ELR (cell line): ENCODE measurements at regions not wholly inside any gene's neighbourhood (a gene's known extent, or its start where the extent isn't known, plus 50 kb on each side); places are given as distances from the start of the nearest gene placed in this dataset.

Experiments used
- DNase-seq: peaks from one replicate; pipeline ENCODE4 v3.0.0-alpha.2; 2015; ENCODE audit warnings: low read depth

DNA sequence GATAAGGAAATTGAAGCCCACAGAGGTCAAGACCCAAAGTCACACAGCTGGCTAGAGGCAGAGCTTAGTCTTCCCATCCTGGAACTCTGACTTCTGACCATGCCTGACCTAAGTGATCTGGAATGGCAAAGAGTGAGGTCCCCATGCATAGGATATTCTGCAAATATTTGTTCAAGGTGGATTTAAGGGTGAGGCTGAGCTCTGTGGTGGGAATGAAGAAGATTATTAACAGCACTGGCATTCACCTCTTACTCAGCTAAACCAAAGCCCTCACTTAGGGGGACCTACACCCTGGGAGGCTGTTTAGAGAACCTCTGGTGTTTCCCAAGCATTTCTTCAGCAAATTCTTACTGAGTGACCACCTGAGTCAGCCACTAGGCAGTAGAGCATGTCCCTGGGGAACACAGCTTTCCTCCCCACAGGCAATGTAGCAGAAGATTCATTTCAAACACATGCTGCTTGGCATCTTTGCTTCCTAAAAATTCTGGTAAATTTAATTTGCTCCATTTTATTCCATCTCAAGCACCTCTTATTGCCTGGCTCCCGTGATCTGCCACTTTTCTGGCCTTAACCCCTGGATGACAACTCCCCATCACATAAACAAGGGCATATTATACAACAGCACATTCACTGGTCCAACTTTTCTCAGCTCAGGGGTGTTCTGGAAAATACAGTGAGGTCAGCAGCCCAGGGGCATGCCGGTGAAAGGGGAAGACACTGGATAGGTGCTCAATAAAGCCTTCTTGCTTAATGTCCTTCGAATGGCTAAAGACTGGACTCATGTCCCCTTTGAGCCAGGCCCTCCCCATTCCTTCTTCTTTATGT lies 176.0 kb downstream of the ABHD5 start:
- peak; percentile 97 for DNase-seq

DNA sequence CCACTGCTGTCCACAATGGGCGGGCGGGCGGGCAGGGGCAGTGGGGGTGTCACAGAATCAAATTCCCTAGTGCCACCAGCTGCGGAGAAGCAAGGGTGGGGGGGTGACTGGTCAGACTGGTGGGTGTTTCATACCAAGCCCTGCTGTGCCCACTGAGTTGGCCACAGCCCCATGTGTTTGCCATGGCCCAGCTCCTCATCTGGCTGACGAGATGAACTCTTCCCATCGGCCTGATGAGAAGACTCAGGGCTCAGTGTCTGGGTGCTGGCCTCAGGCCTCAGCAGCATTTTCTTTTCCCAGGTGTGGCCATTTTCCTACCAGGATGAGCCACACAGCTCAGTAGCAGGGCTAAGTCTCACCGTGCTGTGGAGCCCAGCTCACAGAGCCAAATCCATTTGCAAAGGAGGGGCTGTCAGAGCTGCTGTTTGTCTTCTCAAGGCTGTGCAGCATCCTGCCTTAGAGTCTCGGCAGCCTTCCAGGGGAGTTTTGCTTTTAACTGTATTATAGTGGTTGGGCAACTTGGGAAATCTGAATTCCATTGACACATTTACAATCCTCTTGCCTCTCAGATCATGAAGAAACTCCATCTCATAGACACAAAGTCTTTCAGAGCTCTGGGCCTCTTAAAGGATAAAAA lies 176.8 kb downstream of the ABHD5 start:
- peak; percentile 56 for DNase-seq

- peak; percentile 32 for DNase-seq
Observed at GRCh38 chr3:43869491-43869890, 178.8 kb downstream of the ABHD5 start.

- peak; percentile 88 for DNase-seq
Observed at GRCh38 chr3:43870120-43870519, 179.4 kb downstream of the ABHD5 start.

GRCh38 chr3:43870844-43871626 lies 180.3 kb downstream of the ABHD5 start:
- DNase-seq, result peak; percentile 46

- no peak for DNase-seq
Observed at GRCh38 chr3:43871627-43872245, 181.0 kb downstream of the ABHD5 start.

DNA sequence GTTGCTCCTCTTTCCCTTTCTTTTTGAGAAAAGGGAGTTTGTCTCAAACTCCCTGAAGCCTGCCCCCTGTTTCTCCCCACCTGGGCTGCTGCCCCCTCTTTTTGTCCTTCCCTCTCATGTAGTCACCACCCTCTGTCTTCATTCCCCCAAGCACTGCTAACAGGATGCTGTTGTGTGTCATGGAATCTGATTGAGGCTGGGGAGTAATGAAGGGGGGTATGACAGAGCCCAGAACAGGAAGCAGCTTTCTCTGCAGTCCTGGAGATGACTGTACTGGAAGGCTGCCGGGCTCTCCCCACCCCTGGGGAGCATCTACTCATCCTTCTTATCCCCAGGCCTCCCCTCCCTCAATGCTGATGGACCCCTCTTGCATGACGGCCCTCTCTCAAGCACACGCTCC lies 181.6 kb downstream of the ABHD5 start:
- peak; percentile 95 for DNase-seq

DNA sequence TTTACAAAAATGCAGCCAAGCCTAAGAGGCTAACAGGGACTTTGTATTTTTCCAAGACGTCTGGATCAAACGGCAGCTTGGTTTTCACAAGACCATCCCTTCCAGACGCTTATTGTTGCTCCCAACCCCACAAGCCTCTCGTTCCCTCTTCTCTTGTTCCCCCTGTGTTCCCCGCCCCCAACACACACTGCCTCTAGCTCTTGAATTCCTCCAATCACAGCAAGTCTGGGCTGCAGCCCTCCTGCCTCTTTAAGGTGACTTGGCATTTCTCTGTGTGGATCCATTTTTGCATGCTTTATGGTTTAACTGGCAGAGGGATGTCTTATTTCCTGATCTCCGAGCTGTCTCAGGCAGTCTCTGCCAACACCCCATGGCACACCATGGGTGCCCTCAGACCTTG lies 182.2 kb downstream of the ABHD5 start:
- peak; percentile 77 for DNase-seq

- peak; percentile 24 for DNase-seq
Observed at GRCh38 chr3:43873723-43874122, 183.0 kb downstream of the ABHD5 start.

DNA sequence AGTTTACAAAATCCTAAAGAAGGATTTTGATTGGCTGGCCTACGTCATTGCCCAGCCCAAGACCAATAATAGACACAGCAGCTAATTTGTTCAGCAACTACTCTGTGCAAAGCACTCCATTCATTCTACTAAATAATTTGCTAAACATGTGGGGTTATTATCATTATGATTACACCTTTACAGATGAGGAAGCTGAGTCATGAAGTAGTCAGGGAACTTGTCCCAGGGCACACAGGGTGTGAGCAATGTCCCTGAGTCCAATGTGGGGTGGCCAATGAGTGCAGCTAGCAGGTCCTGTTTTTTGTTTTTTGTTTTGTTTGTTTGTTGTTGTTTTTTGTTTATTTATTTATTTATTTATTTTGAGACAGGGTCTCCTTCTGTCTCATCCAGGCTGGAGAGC lies 183.6 kb downstream of the ABHD5 start:
- peak; percentile 26 for DNase-seq

GRCh38 chr3:43874731-43875130 lies 184.0 kb downstream of the ABHD5 start:
- DNase-seq, result peak; percentile 19

DNA sequence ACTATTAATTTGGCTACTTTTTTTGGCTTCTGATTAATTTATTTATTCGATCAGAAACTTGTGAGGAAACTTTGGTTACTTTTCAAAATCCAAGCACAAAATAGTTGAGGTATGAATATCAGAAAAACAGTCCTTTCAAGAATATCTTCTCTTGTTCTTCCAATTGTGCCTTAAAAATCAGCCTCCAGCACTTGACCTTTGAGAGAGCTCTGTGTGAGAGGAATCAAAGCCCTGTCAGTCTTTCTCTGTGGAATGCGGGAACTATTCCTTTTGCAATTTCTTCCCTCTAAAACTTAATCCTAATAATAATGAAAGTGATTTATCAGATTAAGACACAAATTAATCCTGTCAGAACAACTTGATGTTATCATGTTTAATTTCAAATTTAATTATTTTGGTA lies 185.9 kb downstream of the ABHD5 start:
- DNase-seq, result no peak

GRCh38 chr3:43879166-43879565 lies 188.4 kb downstream of the ABHD5 start:
- DNase-seq, result peak; percentile 39

DNA sequence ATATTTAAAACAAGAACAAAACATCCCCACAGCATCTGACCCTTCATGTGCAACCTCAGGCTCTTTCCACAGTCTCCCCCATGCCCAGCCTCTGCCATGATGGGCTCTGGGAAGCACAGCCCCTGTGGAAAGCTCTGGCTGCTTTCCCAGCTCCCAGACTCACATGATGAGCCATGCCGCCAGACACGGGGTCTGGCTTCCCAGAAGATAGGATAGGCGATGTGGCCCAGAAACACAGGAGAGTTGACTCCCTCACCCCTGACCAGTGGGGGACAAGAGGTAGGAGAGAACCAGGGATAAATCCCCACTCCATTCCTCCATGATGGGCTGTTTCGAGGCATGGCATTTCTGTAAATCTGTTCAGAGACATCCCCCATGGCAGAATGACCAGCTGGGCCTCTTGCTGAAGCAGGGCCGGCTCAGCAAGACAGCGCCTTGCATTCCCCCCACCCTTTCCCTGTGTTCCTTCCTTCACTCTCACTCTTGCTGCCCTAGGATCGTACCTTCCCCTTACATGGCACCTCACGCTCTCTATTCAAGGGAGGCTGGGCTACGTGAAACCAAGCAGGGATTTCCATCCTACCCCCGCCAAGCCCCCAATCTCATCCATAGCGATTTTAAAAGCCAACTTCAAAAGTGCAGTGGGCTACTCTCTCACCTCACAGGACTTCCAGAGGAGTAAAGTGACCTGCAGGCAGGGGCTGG lies 192.4 kb downstream of the ABHD5 start:
- no peak for DNase-seq

DNA sequence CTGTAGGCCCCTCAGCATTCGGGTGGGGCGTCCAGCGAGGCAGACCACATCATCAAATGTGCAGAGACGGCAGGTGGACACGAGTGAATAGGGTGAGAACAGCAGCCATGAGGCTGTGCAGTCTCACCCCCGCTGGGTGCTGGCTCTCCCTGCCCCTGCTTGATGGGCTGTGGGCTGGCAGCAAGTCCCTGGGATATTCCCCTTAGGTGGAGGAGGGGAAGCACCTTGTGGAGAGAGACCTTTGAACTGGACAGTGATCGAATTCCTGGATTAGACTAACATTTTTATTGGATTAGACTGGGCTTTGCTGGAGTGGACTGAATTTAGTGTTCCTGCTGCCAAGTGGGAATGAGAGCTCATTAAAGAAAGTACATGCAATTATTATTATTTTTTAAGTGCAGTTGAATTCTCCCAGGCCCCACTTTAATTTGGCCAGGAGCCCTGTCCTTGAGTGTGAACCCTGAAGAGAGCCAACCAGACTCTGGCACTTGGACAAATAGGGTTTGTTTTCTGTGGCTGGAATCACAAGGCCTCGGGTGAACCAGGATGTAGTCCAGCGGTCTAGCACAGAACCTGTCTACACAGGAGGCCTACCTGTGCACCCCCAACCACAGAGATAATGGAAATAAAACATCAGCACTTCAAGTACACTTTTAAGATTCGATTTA lies 193.1 kb downstream of the ABHD5 start:
- no peak for DNase-seq

DNA sequence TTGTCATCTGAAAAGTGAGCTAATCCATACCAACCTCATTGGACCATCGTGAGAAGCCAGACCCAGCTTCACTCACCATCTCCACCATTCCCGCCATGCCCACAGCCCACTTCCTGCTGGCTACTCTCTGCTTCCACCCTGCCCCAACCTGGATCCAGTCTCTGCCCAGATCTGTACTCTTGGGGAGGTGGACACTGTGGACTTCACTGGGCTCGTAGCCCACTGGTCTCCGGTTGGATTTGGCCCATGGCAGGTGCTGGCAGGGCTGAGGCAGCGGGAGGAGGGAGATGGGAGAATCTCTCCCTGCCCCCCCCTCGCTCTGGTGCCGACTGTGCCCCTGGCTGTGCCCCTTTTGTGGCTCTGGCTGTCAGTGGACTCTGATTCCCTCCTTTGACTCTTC lies 193.8 kb downstream of the ABHD5 start:
- DNase-seq, result no peak

- DNase-seq, result no peak
Observed at GRCh38 chr3:43885908-43886618, 195.3 kb downstream of the ABHD5 start.

GRCh38 chr3:43892061-43892460 lies 201.3 kb downstream of the ABHD5 start:
- DNase-seq, result no peak

GRCh38 chr3:43892526-43892925 lies 201.8 kb downstream of the ABHD5 start:
- no peak for DNase-seq

- peak; percentile 71 for DNase-seq
Observed at GRCh38 chr3:43893727-43894126, 203.0 kb downstream of the ABHD5 start.
